GM23338 (cell line): ENCODE measurements at regions not wholly inside any gene's neighbourhood (a gene's known extent, or its start where the extent isn't known, plus 50 kb on each side); places are given as distances from the start of the nearest gene placed in this dataset.

Experiments
- ATAC-seq: fragments of 200-7000 bp; cut with Tn5 transposase; 3 replicates; pipeline ENCODE4 v1.9.1; 2020
- DNase-seq: peaks from one replicate; pipeline ENCODE4 v3.0.0-alpha.2; 2015; ENCODE audit warnings: low spot score
- H2AFZ ChIP-seq: fragments of 200-600 bp; sonication (generic); 2 replicates; pipeline ENCODE4 v1.8.0; 2016; ENCODE audit warnings: antibody characterized with exemption, mild to moderate bottlenecking, moderate library complexity
- H3F3A ChIP-seq: fragments of 200-600 bp; sonication (generic); replicated peaks from 2 replicates; pipeline ENCODE4 v1.8.0; 2017; ENCODE audit warnings: antibody characterized with exemption, mixed run types, low read depth
- H3K27ac ChIP-seq: fragments of 200-600 bp; sonication (generic); 2 replicates; pipeline ENCODE4 v1.6.1; 2016; ENCODE audit warnings: low read depth
- H3K27me3 ChIP-seq: fragments of 200-600 bp; sonication (generic); 2 replicates; pipeline ENCODE4 v1.8.0; 2016; ENCODE audit warnings: mild to moderate bottlenecking, mixed run types, moderate library complexity; ENCODE audit not compliant: insufficient read depth
- H3K36me3 ChIP-seq: fragments of 200-600 bp; sonication (generic); 2 replicates; pipeline ENCODE4 v1.8.0; 2016; ENCODE audit warnings: mild to moderate bottlenecking; ENCODE audit not compliant: insufficient read depth
- H3K4me1 ChIP-seq: fragments of 200-600 bp; sonication (generic); 2 replicates; pipeline ENCODE4 v1.8.0; 2016; ENCODE audit warnings: mild to moderate bottlenecking, moderate library complexity; ENCODE audit not compliant: insufficient read depth
- H3K4me2 ChIP-seq: fragments of 200-600 bp; sonication (generic); 2 replicates; pipeline ENCODE4 v1.7.1; 2017; ENCODE audit warnings: mixed run types
- H3K4me3 ChIP-seq: fragments of 200-600 bp; sonication (generic); 2 replicates; pipeline ENCODE4 v1.6.1; 2016; ENCODE audit warnings: mixed run types
- H3K79me2 ChIP-seq: fragments of 200-600 bp; sonication (generic); replicated peaks from 2 replicates; pipeline ENCODE4 v1.8.0; 2017; ENCODE audit warnings: mild to moderate bottlenecking; ENCODE audit not compliant: insufficient read depth
- H3K9me2 ChIP-seq: fragments of 200-600 bp; sonication (generic); 2 replicates; pipeline ENCODE4 v1.8.0; 2017; ENCODE audit not compliant: insufficient read depth
- H4K20me1 ChIP-seq: fragments of 200-600 bp; sonication (generic); replicated peaks from 2 replicates; pipeline ENCODE4 v1.8.0; 2017; ENCODE audit warnings: mild to moderate bottlenecking; ENCODE audit not compliant: insufficient read depth
- H3K27ac Mint-ChIP-seq: 2 replicates; pipeline ENCODE4 v1.8.0; 2020; ENCODE audit warnings: inconsistent platforms, mild to moderate bottlenecking, moderate library complexity, mixed read lengths
- H3K27me3 Mint-ChIP-seq: 3 replicates; pipeline ENCODE4 v1.8.0; 2022; ENCODE audit warnings: low read depth, mild to moderate bottlenecking, moderate library complexity, mixed read lengths, inconsistent platforms; ENCODE audit not compliant: insufficient read depth, poor library complexity
- H3K36me3 Mint-ChIP-seq: 3 replicates; pipeline ENCODE4 v1.8.0; 2021; ENCODE audit warnings: low read depth, mild to moderate bottlenecking, inconsistent platforms, moderate library complexity, mixed read lengths
- H3K4me1 Mint-ChIP-seq: 3 replicates; pipeline ENCODE4 v1.8.0; 2020; ENCODE audit warnings: mild to moderate bottlenecking, inconsistent platforms, mixed read lengths
- H3K4me3 Mint-ChIP-seq: 3 replicates; pipeline ENCODE4 v1.8.0; 2021; ENCODE audit warnings: moderate library complexity, mild to moderate bottlenecking, inconsistent platforms, mixed read lengths
- H3K9me3 Mint-ChIP-seq: 3 replicates; pipeline ENCODE4 v1.8.0; 2020; ENCODE audit warnings: moderate library complexity, mild to moderate bottlenecking, inconsistent platforms, mixed read lengths
- CREB1 ChIP-seq: fragments of 250-450 bp; sonication (Bioruptor Pico); IDR thresholded peaks from 2 replicates; pipeline ENCODE4 v1.5.0; 2020; ENCODE audit warnings: low read depth, mild to moderate bottlenecking, moderate library complexity
- EZH2 ChIP-seq: fragments of 200-600 bp; sonication (generic); IDR thresholded peaks from one replicate; pipeline ENCODE4 v1.8.0; 2017; ENCODE audit warnings: antibody characterized with exemption, mild to moderate bottlenecking, low read depth; ENCODE audit not compliant: unreplicated experiment
- POLR2AphosphoS5 ChIP-seq: IDR thresholded peaks from 2 replicates; pipeline ENCODE4 v1.6.1; 2016; ENCODE audit warnings: antibody characterized with exemption, low read depth
- ZNF114 ChIP-seq: fragments of 250-450 bp; sonication (Bioruptor Pico); IDR thresholded peaks from 2 replicates; pipeline ENCODE4 v1.5.0; 2020; ENCODE audit warnings: mild to moderate bottlenecking, moderate library complexity
- ZNF331 ChIP-seq: fragments of 250-450 bp; sonication (Bioruptor Pico); IDR thresholded peaks from 2 replicates; pipeline ENCODE4 v1.5.0; 2020; ENCODE audit warnings: low read depth, mild to moderate bottlenecking, moderate library complexity
- TF ChIP-seq, protein P1 (sequence below), 2 experiments: fragments of 200-600 bp in 1 of 2; sonication (generic) in 1 of 2; conservative IDR thresholded peaks; 2 replicates each; pipeline versions ENCODE4 v1.5.1 to v1.6.1; 2016 to 2017; ENCODE audit warnings: antibody characterized with exemption in 2 of 2, low read depth in 2 of 2, mild to moderate bottlenecking in 2 of 2, moderate library complexity in 1 of 2
- TF ChIP-seq, protein P2 (sequence below): IDR thresholded peaks from 2 replicates; pipeline ENCODE4 v1.6.1; 2016; ENCODE audit warnings: antibody characterized with exemption
- TF ChIP-seq, protein P3 (sequence below): fragments of 250-450 bp; sonication (Bioruptor Pico); IDR thresholded peaks from 2 replicates; pipeline ENCODE4 v1.5.0; 2020; ENCODE audit warnings: mild to moderate bottlenecking, moderate library complexity
- TF ChIP-seq, protein P4 (sequence below): IDR thresholded peaks from one replicate; pipeline ENCODE4 v1.6.1; 2018; ENCODE audit warnings: antibody characterized with exemption; ENCODE audit not compliant: unreplicated experiment

DNA sequence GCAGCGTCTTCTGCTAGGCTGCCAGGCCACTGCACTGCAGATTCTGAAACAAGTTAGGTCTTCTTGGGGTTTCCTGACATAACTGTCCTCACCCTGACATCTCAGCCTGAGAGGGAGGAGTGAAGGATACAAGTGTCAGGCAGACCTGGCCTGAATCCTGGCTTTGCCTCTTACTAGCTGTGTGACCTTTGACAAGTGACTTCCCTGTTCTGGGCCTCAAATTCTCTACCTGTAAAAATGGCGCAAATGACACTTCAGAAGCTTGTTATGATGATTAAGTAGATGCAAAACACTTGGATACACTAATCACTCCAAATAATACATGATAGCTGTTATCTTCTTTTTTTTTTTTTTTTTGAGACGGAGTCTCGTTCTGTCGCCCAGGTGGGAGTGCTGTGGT is 119.2 kb upstream of the BOD1 start (continued):
- TF ChIP-seq, protein P1, sequence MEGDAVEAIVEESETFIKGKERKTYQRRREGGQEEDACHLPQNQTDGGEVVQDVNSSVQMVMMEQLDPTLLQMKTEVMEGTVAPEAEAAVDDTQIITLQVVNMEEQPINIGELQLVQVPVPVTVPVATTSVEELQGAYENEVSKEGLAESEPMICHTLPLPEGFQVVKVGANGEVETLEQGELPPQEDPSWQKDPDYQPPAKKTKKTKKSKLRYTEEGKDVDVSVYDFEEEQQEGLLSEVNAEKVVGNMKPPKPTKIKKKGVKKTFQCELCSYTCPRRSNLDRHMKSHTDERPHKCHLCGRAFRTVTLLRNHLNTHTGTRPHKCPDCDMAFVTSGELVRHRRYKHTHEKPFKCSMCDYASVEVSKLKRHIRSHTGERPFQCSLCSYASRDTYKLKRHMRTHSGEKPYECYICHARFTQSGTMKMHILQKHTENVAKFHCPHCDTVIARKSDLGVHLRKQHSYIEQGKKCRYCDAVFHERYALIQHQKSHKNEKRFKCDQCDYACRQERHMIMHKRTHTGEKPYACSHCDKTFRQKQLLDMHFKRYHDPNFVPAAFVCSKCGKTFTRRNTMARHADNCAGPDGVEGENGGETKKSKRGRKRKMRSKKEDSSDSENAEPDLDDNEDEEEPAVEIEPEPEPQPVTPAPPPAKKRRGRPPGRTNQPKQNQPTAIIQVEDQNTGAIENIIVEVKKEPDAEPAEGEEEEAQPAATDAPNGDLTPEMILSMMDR (conservative IDR thresholded peaks at IDR 0.05; ENCODE audit: low read depth in 2 of 2): no peak
- TF ChIP-seq ZNF331 (no peak), EZH2 (no peak), CREB1 (CRISPR knock-in tag) (no peak), ZNF114 (CRISPR knock-in tag) (no peak)

DNA sequence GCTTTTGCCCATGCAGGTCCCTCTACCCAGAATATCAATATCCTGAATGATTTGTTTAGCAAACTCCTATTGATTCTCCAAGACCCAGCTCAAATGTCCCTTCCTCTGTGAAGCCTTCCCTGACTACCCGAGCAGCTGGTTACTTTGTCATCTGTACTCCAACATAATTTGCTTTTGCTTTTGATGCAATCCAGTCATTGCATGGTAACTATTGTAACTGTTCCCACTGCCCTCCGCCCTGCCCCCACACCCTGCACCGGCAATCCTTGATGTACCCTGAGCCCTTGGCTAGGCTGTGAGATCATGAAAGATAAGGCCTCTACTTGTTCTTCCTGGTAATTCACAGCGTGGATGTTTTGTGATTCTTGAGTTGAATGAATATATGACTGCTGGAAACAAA is 119.9 kb upstream of the BOD1 start:
- TF ChIP-seq, protein P2, sequence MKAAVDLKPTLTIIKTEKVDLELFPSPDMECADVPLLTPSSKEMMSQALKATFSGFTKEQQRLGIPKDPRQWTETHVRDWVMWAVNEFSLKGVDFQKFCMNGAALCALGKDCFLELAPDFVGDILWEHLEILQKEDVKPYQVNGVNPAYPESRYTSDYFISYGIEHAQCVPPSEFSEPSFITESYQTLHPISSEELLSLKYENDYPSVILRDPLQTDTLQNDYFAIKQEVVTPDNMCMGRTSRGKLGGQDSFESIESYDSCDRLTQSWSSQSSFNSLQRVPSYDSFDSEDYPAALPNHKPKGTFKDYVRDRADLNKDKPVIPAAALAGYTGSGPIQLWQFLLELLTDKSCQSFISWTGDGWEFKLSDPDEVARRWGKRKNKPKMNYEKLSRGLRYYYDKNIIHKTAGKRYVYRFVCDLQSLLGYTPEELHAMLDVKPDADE: no peak
- TF ChIP-seq, protein P3, sequence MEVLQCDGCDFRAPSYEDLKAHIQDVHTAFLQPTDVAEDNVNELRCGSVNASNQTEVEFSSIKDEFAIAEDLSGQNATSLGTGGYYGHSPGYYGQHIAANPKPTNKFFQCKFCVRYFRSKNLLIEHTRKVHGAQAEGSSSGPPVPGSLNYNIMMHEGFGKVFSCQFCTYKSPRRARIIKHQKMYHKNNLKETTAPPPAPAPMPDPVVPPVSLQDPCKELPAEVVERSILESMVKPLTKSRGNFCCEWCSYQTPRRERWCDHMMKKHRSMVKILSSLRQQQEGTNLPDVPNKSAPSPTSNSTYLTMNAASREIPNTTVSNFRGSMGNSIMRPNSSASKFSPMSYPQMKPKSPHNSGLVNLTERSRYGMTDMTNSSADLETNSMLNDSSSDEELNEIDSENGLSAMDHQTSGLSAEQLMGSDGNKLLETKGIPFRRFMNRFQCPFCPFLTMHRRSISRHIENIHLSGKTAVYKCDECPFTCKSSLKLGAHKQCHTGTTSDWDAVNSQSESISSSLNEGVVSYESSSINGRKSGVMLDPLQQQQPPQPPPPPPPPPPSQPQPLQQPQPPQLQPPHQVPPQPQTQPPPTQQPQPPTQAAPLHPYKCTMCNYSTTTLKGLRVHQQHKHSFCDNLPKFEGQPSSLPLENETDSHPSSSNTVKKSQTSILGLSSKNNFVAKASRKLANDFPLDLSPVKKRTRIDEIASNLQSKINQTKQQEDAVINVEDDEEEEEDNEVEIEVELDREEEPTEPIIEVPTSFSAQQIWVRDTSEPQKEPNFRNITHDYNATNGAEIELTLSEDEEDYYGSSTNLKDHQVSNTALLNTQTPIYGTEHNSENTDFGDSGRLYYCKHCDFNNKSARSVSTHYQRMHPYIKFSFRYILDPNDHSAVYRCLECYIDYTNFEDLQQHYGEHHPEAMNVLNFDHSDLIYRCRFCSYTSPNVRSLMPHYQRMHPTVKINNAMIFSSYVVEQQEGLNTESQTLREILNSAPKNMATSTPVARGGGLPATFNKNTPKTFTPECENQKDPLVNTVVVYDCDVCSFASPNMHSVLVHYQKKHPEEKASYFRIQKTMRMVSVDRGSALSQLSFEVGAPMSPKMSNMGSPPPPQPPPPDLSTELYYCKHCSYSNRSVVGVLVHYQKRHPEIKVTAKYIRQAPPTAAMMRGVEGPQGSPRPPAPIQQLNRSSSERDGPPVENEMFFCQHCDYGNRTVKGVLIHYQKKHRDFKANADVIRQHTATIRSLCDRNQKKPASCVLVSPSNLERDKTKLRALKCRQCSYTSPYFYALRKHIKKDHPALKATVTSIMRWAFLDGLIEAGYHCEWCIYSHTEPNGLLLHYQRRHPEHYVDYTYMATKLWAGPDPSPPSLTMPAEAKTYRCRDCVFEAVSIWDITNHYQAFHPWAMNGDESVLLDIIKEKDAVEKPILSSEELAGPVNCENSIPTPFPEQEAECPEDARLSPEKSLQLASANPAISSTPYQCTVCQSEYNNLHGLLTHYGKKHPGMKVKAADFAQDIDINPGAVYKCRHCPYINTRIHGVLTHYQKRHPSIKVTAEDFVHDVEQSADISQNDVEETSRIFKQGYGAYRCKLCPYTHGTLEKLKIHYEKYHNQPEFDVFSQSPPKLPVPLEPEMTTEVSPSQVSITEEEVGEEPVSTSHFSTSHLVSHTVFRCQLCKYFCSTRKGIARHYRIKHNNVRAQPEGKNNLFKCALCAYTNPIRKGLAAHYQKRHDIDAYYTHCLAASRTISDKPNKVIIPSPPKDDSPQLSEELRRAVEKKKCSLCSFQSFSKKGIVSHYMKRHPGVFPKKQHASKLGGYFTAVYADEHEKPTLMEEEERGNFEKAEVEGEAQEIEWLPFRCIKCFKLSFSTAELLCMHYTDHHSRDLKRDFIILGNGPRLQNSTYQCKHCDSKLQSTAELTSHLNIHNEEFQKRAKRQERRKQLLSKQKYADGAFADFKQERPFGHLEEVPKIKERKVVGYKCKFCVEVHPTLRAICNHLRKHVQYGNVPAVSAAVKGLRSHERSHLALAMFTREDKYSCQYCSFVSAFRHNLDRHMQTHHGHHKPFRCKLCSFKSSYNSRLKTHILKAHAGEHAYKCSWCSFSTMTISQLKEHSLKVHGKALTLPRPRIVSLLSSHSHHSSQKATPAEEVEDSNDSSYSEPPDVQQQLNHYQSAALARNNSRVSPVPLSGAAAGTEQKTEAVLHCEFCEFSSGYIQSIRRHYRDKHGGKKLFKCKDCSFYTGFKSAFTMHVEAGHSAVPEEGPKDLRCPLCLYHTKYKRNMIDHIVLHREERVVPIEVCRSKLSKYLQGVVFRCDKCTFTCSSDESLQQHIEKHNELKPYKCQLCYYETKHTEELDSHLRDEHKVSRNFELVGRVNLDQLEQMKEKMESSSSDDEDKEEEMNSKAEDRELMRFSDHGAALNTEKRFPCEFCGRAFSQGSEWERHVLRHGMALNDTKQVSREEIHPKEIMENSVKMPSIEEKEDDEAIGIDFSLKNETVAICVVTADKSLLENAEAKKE (CRISPR knock-in tag): no peak
- TF ChIP-seq, protein P4, sequence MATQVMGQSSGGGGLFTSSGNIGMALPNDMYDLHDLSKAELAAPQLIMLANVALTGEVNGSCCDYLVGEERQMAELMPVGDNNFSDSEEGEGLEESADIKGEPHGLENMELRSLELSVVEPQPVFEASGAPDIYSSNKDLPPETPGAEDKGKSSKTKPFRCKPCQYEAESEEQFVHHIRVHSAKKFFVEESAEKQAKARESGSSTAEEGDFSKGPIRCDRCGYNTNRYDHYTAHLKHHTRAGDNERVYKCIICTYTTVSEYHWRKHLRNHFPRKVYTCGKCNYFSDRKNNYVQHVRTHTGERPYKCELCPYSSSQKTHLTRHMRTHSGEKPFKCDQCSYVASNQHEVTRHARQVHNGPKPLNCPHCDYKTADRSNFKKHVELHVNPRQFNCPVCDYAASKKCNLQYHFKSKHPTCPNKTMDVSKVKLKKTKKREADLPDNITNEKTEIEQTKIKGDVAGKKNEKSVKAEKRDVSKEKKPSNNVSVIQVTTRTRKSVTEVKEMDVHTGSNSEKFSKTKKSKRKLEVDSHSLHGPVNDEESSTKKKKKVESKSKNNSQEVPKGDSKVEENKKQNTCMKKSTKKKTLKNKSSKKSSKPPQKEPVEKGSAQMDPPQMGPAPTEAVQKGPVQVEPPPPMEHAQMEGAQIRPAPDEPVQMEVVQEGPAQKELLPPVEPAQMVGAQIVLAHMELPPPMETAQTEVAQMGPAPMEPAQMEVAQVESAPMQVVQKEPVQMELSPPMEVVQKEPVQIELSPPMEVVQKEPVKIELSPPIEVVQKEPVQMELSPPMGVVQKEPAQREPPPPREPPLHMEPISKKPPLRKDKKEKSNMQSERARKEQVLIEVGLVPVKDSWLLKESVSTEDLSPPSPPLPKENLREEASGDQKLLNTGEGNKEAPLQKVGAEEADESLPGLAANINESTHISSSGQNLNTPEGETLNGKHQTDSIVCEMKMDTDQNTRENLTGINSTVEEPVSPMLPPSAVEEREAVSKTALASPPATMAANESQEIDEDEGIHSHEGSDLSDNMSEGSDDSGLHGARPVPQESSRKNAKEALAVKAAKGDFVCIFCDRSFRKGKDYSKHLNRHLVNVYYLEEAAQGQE: no peak
- TF ChIP-seq POLR2AphosphoS5: no peak
- no peak for TF ChIP-seq ZNF114 (CRISPR knock-in tag)
- TF ChIP-seq CREB1 (CRISPR knock-in tag): no peak
- Histone ChIP-seq H3K27me3 (no peaks in the 10 kb centered on the region), H3K4me3 (no peak overlapping the region), H3K4me2 (no peak overlapping the region), H3F3A (no peaks in the 10 kb centered on the region), H3K4me1 (no peaks in the 10 kb centered on the region), H2AFZ (no peak overlapping the region), H3K79me2 (no peaks in the 10 kb centered on the region), H4K20me1 (no peaks in the 10 kb centered on the region), H3K27ac (no peak overlapping the region), H3K9me2 (no peaks in the 10 kb centered on the region), H3K36me3 (no peaks in the 10 kb centered on the region)
- Mint-ChIP-seq H3K36me3 (peaks cover 7% of the 10 kb centered on the region; the same call in 2 of the 3 replicates), H3K27me3 (peaks cover 11% of the 10 kb centered on the region), H3K4me1 (peaks cover 17% of the 10 kb centered on the region), H3K27ac (peak overlapping the region; percentile 3; the same call in 1 of the 2 replicates), H3K4me3 (no peak overlapping the region), H3K9me3 (no peaks in the 10 kb centered on the region; the same call in 2 of the 3 replicates)
- no peak for DNase-seq
- ATAC-seq: no peak
